ENCODE measurements at regions not wholly inside any gene's neighbourhood (a gene's known extent, or its start where the extent isn't known, plus 50 kb on each side); places are given as distances from the start of the nearest gene placed in this dataset.

- no peak for DNase-seq (ENCODE audit: extremely low read depth in 1 of 2, low read depth in 1 of 2)
These were observed 113.2 kb upstream of the GPR26 start for GRCh38 chr10:123552760-123553554.

- no peak for DNase-seq (ENCODE audit: extremely low read depth in 1 of 2, low read depth in 1 of 2)
These were observed 112.2 kb upstream of the GPR26 start for GRCh38 chr10:123553810-123554430.

GRCh38 chr10:123554656-123555055 lies 111.5 kb upstream of the GPR26 start:
- DNase-seq (ENCODE audit: extremely low read depth in 1 of 2, low read depth in 1 of 2), result no peak

GRCh38 chr10:123555616-123556015 lies 110.5 kb upstream of the GPR26 start:
- DNase-seq (ENCODE audit: extremely low read depth in 1 of 2, low read depth in 1 of 2), result no peak

GRCh38 chr10:123556049-123556448 lies 110.1 kb upstream of the GPR26 start:
- no peak for DNase-seq (ENCODE audit: extremely low read depth in 1 of 2, low read depth in 1 of 2)

- no peak for DNase-seq (ENCODE audit: extremely low read depth in 1 of 2, low read depth in 1 of 2)
These were observed 109.4 kb upstream of the GPR26 start for GRCh38 chr10:123556736-123557135.

GRCh38 chr10:123557366-123558108 lies 108.6 kb upstream of the GPR26 start:
- no peak for DNase-seq (ENCODE audit: extremely low read depth in 1 of 2, low read depth in 1 of 2)

GRCh38 chr10:123558651-123559050 lies 107.5 kb upstream of the GPR26 start:
- DNase-seq (ENCODE audit: extremely low read depth in 1 of 2, low read depth in 1 of 2), result no peak

- DNase-seq (ENCODE audit: extremely low read depth in 1 of 2, low read depth in 1 of 2), result peak; percentile 24 to 25
These were observed 106.9 kb upstream of the GPR26 start for GRCh38 chr10:123559066-123559822.

GRCh38 chr10:123559823-123560092 lies 106.4 kb upstream of the GPR26 start:
- DNase-seq (ENCODE audit: extremely low read depth in 1 of 2, low read depth in 1 of 2), result no peak

- no peak for DNase-seq (ENCODE audit: extremely low read depth in 1 of 2, low read depth in 1 of 2)
These were observed 105.6 kb upstream of the GPR26 start for GRCh38 chr10:123560301-123561140.

GRCh38 chr10:123561141-123561440 lies 105.1 kb upstream of the GPR26 start:
- DNase-seq (ENCODE audit: extremely low read depth in 1 of 2, low read depth in 1 of 2), result no peak

- no peak for DNase-seq (ENCODE audit: extremely low read depth in 1 of 2, low read depth in 1 of 2)
These were observed 103.8 kb upstream of the GPR26 start for GRCh38 chr10:123562387-123562786.

- no peak for DNase-seq (ENCODE audit: extremely low read depth in 1 of 2, low read depth in 1 of 2)
These were observed 103.2 kb upstream of the GPR26 start for GRCh38 chr10:123562811-123563580.

GRCh38 chr10:123563581-123563855 lies 102.6 kb upstream of the GPR26 start:
- DNase-seq (ENCODE audit: extremely low read depth in 1 of 2, low read depth in 1 of 2), result no peak

- DNase-seq (ENCODE audit: extremely low read depth in 1 of 2, low read depth in 1 of 2), result no peak
These were observed 102.2 kb upstream of the GPR26 start for GRCh38 chr10:123563994-123564393.

- no peak for DNase-seq (ENCODE audit: extremely low read depth in 1 of 2, low read depth in 1 of 2)
These were observed 101.5 kb upstream of the GPR26 start for GRCh38 chr10:123564631-123565030.

- no peak for DNase-seq (ENCODE audit: extremely low read depth in 1 of 2, low read depth in 1 of 2)
These were observed 100.2 kb upstream of the GPR26 start for GRCh38 chr10:123565691-123566660.
